HL-60 (cell line): ENCODE measurements at regions not wholly inside any gene's neighbourhood (a gene's known extent, or its start where the extent isn't known, plus 50 kb on each side); places are given as distances from the start of the nearest gene placed in this dataset.

Experiments used
- DNase-seq, 2 experiments: peaks; one replicate each; pipeline ENCODE4 v3.0.0-alpha.2; 2010 to 2020; ENCODE audit warnings: low read depth in 1 of 2, low spot score in 1 of 2
- H3K27ac ChIP-seq: fragments of 250-450 bp; sonication (Bioruptor Pico); replicated peaks from 2 replicates; pipeline ENCODE4 v1.5.1; 2020; ENCODE audit warnings: mild to moderate bottlenecking, moderate library complexity
- H3K27me3 ChIP-seq: fragments of 250-450 bp; sonication (Bioruptor Pico); 2 replicates; pipeline ENCODE4 v1.5.1; 2021; ENCODE audit warnings: mild to moderate bottlenecking, moderate library complexity; ENCODE audit not compliant: insufficient read depth, poor library complexity, severe bottlenecking
- H3K4me3 ChIP-seq: replicated peaks from 2 replicates; pipeline ENCODE4 v1.5.1; 2011; ENCODE audit warnings: mild to moderate bottlenecking, control low read depth, low read length; ENCODE audit not compliant: insufficient read depth
- GABPA ChIP-seq: IDR thresholded peaks from 2 replicates; pipeline ENCODE4 v1.6.1; 2012; ENCODE audit warnings: low read depth
- POLR2AphosphoS5 ChIP-seq: IDR thresholded peaks from 2 replicates; pipeline ENCODE4 v1.6.1; 2012; ENCODE audit warnings: low read depth
- REST ChIP-seq: IDR thresholded peaks from 2 replicates; pipeline ENCODE4 v1.6.1; 2012; ENCODE audit warnings: low read depth; ENCODE audit not compliant: insufficient replicate concordance
- SPI1 ChIP-seq: IDR thresholded peaks from 2 replicates; pipeline ENCODE4 v1.6.1; 2012; ENCODE audit warnings: low read depth, mild to moderate bottlenecking, borderline replicate concordance
- TF ChIP-seq, protein P1 (sequence below): IDR thresholded peaks from one replicate; pipeline ENCODE4 v1.5.1; 2011; ENCODE audit warnings: low read length, control low read depth, inconsistent platforms; ENCODE audit not compliant: insufficient read depth

- Histone ChIP-seq H3K27ac (no peak overlapping the region), H3K27me3 (no peaks in the 10 kb centered on the region), H3K4me3 (no peak overlapping the region)
- TF ChIP-seq SPI1 (no peak), REST (no peak), POLR2AphosphoS5 (no peak), GABPA (no peak)
- TF ChIP-seq, protein P1, sequence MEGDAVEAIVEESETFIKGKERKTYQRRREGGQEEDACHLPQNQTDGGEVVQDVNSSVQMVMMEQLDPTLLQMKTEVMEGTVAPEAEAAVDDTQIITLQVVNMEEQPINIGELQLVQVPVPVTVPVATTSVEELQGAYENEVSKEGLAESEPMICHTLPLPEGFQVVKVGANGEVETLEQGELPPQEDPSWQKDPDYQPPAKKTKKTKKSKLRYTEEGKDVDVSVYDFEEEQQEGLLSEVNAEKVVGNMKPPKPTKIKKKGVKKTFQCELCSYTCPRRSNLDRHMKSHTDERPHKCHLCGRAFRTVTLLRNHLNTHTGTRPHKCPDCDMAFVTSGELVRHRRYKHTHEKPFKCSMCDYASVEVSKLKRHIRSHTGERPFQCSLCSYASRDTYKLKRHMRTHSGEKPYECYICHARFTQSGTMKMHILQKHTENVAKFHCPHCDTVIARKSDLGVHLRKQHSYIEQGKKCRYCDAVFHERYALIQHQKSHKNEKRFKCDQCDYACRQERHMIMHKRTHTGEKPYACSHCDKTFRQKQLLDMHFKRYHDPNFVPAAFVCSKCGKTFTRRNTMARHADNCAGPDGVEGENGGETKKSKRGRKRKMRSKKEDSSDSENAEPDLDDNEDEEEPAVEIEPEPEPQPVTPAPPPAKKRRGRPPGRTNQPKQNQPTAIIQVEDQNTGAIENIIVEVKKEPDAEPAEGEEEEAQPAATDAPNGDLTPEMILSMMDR: no peak
- DNase-seq: no peak
These were observed 422.5 kb upstream of the PIK3C3 start for GRCh38 chr18:41532344-41533086.

GRCh38 chr18:41530970-41531369, 424.1 kb upstream of the PIK3C3 start:
- H3K4me3 ChIP-seq: no peak overlapping the region
- H3K27ac ChIP-seq: no peak overlapping the region
- TF ChIP-seq REST (no peak), SPI1 (no peak), POLR2AphosphoS5 (no peak)
- TF ChIP-seq, protein P1: no peak

DNA sequence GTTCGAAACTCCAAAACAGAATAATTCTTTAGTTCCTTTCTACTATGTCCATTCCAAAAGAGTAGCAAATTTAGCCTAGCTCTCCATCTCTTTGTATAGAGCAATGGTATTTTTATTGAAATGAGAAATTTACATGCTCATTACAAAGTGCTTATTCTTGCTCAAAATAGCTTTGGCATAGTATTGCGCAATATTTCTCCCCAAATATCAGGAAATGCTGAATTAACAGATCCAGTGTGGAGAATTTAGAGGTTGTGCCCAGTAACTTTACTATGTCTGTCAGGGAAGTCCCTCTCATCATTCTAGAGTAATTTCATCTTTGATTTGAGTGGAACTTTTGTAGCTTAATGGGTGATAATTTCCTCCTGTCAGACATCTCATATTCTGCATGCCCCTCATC, 425.9 kb upstream of the PIK3C3 start:
- Histone ChIP-seq H3K27me3 (no peaks in the 10 kb centered on the region), H3K27ac (no peak overlapping the region), H3K4me3 (no peak overlapping the region)
- no peak for DNase-seq
- TF ChIP-seq, protein P1: no peak
- TF ChIP-seq GABPA (no peak), SPI1 (no peak), REST (no peak), POLR2AphosphoS5 (no peak)

More at GRCh38 chr18:41530970-41531369, 424.1 kb upstream of the PIK3C3 start:
- no peaks in the 10 kb centered on the region for H3K27me3 ChIP-seq
- no peak for DNase-seq
